ENCODE measurements at regions not wholly inside any gene's neighbourhood (a gene's known extent, or its start where the extent isn't known, plus 50 kb on each side); places are given as distances from the start of the nearest gene placed in this dataset.
A peak's percentile ranks its signal among the peaks of the same experiment; 100 is the strongest.

DNA sequence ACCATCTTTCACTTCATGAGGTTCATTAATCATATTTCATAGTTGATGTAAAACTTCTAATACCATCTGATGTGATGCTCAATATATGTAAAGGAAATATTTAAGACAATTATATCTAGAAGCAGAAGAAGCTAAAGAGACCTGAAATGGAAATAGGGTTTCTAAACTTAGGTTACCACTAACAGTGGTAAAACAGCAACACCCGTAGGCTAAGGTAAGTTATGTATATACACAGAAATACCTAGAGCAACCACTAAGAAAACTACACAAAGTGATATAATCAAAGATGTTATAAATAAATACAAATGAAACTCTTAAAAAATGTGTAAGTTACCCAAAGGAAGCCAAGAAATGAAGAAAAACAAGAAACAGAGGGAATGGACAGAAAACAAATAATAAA is 61.1 kb upstream of the TNFSF4 start:
- Histone ChIP-seq H3K4me1 (peaks cover 25% of the 10 kb centered on the region), H3K27ac (peak overlapping the region; percentile 73 to 75; a peak in 5 of 6 replicates), H3K4me3 (no peak overlapping the region), H3K9me3 (no peaks in the 10 kb centered on the region), H3K4me2 (no peak overlapping the region; the same call in 2 of the 3 replicates)
- DNase-seq (ENCODE audit: low read depth in 1 of 2, low spot score in 1 of 2) (no peak), ATAC-seq (no peak), FAIRE-seq (no peak)
- 95% methylated on average over 1 of the region's 1 CpG for WGBS (ENCODE audit: missing lambda C conversion rate)
- no peak for TF ChIP-seq JUN (IDR thresholded peaks at IDR 0.05)
- no peak for TF ChIP-seq CBX2 (IDR thresholded peaks at IDR 0.05; ENCODE audit: borderline replicate concordance, low read depth)
- TF ChIP-seq, protein P1, sequence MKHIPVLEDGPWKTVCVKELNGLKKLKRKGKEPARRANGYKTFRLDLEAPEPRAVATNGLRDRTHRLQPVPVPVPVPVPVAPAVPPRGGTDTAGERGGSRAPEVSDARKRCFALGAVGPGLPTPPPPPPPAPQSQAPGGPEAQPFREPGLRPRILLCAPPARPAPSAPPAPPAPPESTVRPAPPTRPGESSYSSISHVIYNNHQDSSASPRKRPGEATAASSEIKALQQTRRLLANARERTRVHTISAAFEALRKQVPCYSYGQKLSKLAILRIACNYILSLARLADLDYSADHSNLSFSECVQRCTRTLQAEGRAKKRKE (CRISPR knock-in tag; IDR thresholded peaks at IDR 0.05; ENCODE audit: low read depth), result no peak
- TF ChIP-seq, protein P2, sequence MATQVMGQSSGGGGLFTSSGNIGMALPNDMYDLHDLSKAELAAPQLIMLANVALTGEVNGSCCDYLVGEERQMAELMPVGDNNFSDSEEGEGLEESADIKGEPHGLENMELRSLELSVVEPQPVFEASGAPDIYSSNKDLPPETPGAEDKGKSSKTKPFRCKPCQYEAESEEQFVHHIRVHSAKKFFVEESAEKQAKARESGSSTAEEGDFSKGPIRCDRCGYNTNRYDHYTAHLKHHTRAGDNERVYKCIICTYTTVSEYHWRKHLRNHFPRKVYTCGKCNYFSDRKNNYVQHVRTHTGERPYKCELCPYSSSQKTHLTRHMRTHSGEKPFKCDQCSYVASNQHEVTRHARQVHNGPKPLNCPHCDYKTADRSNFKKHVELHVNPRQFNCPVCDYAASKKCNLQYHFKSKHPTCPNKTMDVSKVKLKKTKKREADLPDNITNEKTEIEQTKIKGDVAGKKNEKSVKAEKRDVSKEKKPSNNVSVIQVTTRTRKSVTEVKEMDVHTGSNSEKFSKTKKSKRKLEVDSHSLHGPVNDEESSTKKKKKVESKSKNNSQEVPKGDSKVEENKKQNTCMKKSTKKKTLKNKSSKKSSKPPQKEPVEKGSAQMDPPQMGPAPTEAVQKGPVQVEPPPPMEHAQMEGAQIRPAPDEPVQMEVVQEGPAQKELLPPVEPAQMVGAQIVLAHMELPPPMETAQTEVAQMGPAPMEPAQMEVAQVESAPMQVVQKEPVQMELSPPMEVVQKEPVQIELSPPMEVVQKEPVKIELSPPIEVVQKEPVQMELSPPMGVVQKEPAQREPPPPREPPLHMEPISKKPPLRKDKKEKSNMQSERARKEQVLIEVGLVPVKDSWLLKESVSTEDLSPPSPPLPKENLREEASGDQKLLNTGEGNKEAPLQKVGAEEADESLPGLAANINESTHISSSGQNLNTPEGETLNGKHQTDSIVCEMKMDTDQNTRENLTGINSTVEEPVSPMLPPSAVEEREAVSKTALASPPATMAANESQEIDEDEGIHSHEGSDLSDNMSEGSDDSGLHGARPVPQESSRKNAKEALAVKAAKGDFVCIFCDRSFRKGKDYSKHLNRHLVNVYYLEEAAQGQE (IDR thresholded peaks at IDR 0.05), result no peak
- no peak for TF ChIP-seq RCOR1 (IDR thresholded peaks at IDR 0.05; ENCODE audit: low read depth, low read length)
- no peak for TF ChIP-seq ZFP36 (IDR thresholded peaks at IDR 0.05; ENCODE audit: borderline replicate concordance, partially characterized antibody)
- no peak for TF ChIP-seq RNF2 (IDR thresholded peaks at IDR 0.05; ENCODE audit: borderline replicate concordance, low read depth)
- TF ChIP-seq FOSL2 (IDR thresholded peaks at IDR 0.05), result no peak
- no peak for TF ChIP-seq FOSL2 (CRISPR knock-in tag; IDR thresholded peaks at IDR 0.05)
- no peak for TF ChIP-seq POLR2AphosphoS2 (conservative IDR thresholded peaks at IDR 0.05; ENCODE audit: low read length)
- CTCF ChIA-PET, result interaction anchor here (1.0 to 1.1 kb wide), 2 partner anchors 13 to 523 kb away, joined by 3 to 4 read pairs; no protein-coding TSS in a partner anchor
- POLR2A ChIA-PET, result no interaction called here

DNA sequence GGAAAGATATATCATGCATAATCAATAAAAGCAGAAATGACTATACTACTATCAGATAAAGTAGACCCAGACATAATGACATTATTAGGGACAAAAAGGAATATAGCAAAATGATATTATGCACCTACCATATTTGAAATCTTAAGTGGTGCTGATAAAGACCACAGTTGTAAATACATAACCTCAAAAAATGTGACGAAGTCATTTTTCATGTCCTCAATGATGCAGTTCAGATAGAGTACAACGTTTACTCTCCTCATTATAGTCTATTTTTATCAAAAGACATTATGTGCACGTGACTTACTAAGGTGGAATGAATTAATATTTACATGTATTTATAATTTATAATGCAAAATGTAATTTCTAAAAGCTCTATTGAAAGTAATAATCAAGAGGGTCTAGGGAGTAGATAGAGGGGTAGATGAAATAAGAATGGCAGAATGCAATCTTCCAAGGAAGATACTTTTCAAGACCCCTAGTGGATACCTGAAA is 61.7 kb upstream of the TNFSF4 start:
- Histone ChIP-seq H3K9me3 (no peaks in the 10 kb centered on the region), H3K27ac (peak overlapping the region; percentile 75 to 85; a peak in 5 of 6 replicates), H3K4me1 (peaks cover 25% of the 10 kb centered on the region), H3K4me3 (no peak overlapping the region), H3K4me2 (peak overlapping the region; percentile 43; the same call in 2 of the 3 replicates)
- TF ChIP-seq, protein P3, sequence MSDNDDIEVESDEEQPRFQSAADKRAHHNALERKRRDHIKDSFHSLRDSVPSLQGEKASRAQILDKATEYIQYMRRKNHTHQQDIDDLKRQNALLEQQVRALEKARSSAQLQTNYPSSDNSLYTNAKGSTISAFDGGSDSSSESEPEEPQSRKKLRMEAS (IDR thresholded peaks at IDR 0.05), result no peak
- DNase-seq (ENCODE audit: low read depth in 1 of 2, low spot score in 1 of 2) (no peak), FAIRE-seq (no peak), ATAC-seq (peak in 1 of 2 experiments; percentile 20; a peak in 3 of 6 replicates)
- 46% methylated on average over 3 of the region's 3 CpGs for WGBS (ENCODE audit: missing lambda C conversion rate)
- CTCF ChIA-PET, result interaction anchor here (1.0 to 1.9 kb wide), 3 partner anchors 14 to 524 kb away, joined by 3 to 4 read pairs (median 4); no protein-coding TSS in a partner anchor
- POLR2A ChIA-PET, result no interaction called here

DNA sequence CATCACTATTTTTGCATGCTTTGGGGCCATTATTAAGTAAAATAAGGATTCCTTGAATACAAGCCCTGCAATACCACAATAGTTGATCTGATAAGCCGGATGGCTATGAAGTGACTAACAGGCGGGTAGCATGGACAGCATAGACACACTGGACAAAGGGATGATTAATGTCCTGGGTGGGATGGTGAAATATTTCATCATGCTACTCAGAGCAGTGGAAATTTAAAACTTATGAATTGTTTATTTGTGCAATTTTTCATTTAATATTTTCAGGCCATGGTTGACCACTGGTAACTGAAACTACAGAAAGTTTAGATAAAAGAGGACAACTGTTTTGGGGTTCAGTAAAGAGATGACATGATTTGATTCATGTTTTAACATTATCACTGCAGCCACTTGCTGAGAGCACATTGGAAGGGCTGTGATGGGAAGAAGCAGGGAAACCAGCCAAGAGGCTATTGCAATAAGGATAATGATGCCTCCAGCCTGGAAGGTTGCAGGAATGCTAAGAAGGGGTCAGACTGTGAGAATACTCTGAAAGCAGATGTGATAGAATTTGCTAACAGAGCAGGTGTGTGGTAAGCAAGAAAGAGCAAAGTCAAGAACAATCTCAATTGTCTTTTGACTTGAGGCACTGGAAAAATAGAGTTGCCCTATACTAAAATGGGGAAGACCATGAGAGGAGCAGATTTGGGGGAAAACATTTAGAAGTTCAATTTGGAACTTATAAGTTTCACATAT is 62.5 kb upstream of the TNFSF4 start:
- no peak overlapping the region for H3K4me3 ChIP-seq
- POLR2A ChIA-PET, result interaction anchor here (1.0 kb wide), 1 partner anchor 554 kb away, joined by 3 read pairs; no protein-coding TSS in a partner anchor
- peak overlapping the region; percentile 75 to 85 for H3K27ac ChIP-seq
- CTCF ChIA-PET, result interaction anchor here (0.9 to 1.9 kb wide), 3 partner anchors 14 to 524 kb away, joined by 4 read pairs; no protein-coding TSS in a partner anchor
- ATAC-seq (peak; percentile 98), FAIRE-seq (no peak), DNase-seq (ENCODE audit: low read depth in 1 of 2, low spot score in 1 of 2) (peak; percentile 40 to 79)
- H3K4me2 ChIP-seq, result peak overlapping the region; percentile 43
- 19% methylated on average over 2 of the region's 2 CpGs for WGBS (ENCODE audit: missing lambda C conversion rate)
- H3K4me1 ChIP-seq, result peaks cover 25% of the 10 kb centered on the region
- H3K9me3 ChIP-seq, result no peaks in the 10 kb centered on the region
- no peak for TF ChIP-seq KDM1A (IDR thresholded peaks at IDR 0.05; ENCODE audit: low read depth)
- TF ChIP-seq RCOR1 (IDR thresholded peaks at IDR 0.05; ENCODE audit: low read depth, low read length), result no peak
- no peak for TF ChIP-seq FOSB (CRISPR knock-in tag; IDR thresholded peaks at IDR 0.05)
- TF ChIP-seq, protein P4, sequence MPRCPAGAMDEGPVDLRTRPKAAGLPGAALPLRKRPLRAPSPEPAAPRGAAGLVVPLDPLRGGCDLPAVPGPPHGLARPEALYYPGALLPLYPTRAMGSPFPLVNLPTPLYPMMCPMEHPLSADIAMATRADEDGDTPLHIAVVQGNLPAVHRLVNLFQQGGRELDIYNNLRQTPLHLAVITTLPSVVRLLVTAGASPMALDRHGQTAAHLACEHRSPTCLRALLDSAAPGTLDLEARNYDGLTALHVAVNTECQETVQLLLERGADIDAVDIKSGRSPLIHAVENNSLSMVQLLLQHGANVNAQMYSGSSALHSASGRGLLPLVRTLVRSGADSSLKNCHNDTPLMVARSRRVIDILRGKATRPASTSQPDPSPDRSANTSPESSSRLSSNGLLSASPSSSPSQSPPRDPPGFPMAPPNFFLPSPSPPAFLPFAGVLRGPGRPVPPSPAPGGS (IDR thresholded peaks at IDR 0.05), result 0 out of 3 replicates have a peak, but pooled peaks have one; percentile 43
- no peak for TF ChIP-seq CHD4 (IDR thresholded peaks at IDR 0.05; ENCODE audit: borderline replicate concordance)
- TF ChIP-seq, protein P2 (IDR thresholded peaks at IDR 0.05), result no peak
- no peak for TF ChIP-seq MAFK (IDR thresholded peaks at IDR 0.05; ENCODE audit: partially characterized antibody)
- TF ChIP-seq ESRRA (IDR thresholded peaks at IDR 0.05; ENCODE audit: borderline replicate concordance, low read length), result no peak
- TF ChIP-seq, protein P1 (CRISPR knock-in tag; IDR thresholded peaks at IDR 0.05; ENCODE audit: low read depth), result no peak
- peak; percentile 70 for TF ChIP-seq JUNB (IDR thresholded peaks at IDR 0.05)
- no peak for TF ChIP-seq ZNF302 (CRISPR knock-in tag; IDR thresholded peaks at IDR 0.05)
- no peak for TF ChIP-seq ZC3H11A (IDR thresholded peaks at IDR 0.05)
